Loucy (cell line): ENCODE measurements at regions not wholly inside any gene's neighbourhood (a gene's known extent, or its start where the extent isn't known, plus 50 kb on each side); places are given as distances from the start of the nearest gene placed in this dataset.

Experiments used
- H2AFZ ChIP-seq: fragments of 200-600 bp; sonication (generic); 2 replicates; pipeline ENCODE4 v1.6.0; 2016; ENCODE audit warnings: antibody characterized with exemption, mild to moderate bottlenecking, low read length, moderate library complexity
- H3F3A ChIP-seq: fragments of 200-600 bp; 2 replicates; pipeline ENCODE4 v1.6.0; 2016; ENCODE audit warnings: antibody characterized with exemption, low read depth, mild to moderate bottlenecking
- H3K27me3 ChIP-seq: fragments of 200-600 bp; sonication (generic); 2 replicates; pipeline ENCODE4 v1.6.1; 2014; ENCODE audit warnings: low read length, mild to moderate bottlenecking; ENCODE audit not compliant: insufficient read depth, poor library complexity, severe bottlenecking
- H3K36me3 ChIP-seq: fragments of 200-600 bp; sonication (generic); 2 replicates; pipeline ENCODE4 v1.6.1; 2016; ENCODE audit warnings: low read length; ENCODE audit not compliant: insufficient read depth
- H3K4me1 ChIP-seq: fragments of 200-600 bp; sonication (generic); 2 replicates; pipeline ENCODE4 v1.5.1; 2014; ENCODE audit warnings: low read length, mild to moderate bottlenecking; ENCODE audit not compliant: insufficient read depth, poor library complexity, severe bottlenecking
- H3K4me2 ChIP-seq: fragments of 200-600 bp; sonication (generic); 2 replicates; pipeline ENCODE4 v1.6.0; 2014; ENCODE audit warnings: antibody characterized with exemption, low read length, low read depth, mild to moderate bottlenecking; ENCODE audit not compliant: poor library complexity, severe bottlenecking
- H3K4me3 ChIP-seq: fragments of 200-600 bp; sonication (generic); 2 replicates; pipeline ENCODE4 v1.5.1; 2014; ENCODE audit warnings: low read length, mild to moderate bottlenecking, mixed read lengths; ENCODE audit not compliant: poor library complexity, severe bottlenecking
- H3K79me2 ChIP-seq: fragments of 200-600 bp; sonication (generic); 2 replicates; pipeline ENCODE4 v1.6.1; 2014; ENCODE audit warnings: low read length; ENCODE audit not compliant: insufficient read depth
- H3K9ac ChIP-seq: fragments of 200-600 bp; sonication (generic); 2 replicates; pipeline ENCODE4 v1.6.0; 2014; ENCODE audit warnings: mild to moderate bottlenecking, low read depth, low read length, moderate library complexity; ENCODE audit not compliant: poor library complexity, severe bottlenecking
- H3K9me2 ChIP-seq: fragments of 200-600 bp; sonication (generic); replicated peaks from 2 replicates; pipeline ENCODE4 v1.6.1; 2016; ENCODE audit warnings: low read depth, low read length, mixed read lengths
- H3K9me3 ChIP-seq: fragments of 200-600 bp; sonication (generic); 2 replicates; pipeline ENCODE4 v1.6.1; 2014; ENCODE audit warnings: mild to moderate bottlenecking, antibody characterized with exemption, low read length, low read depth; ENCODE audit not compliant: insufficient read depth
- H4K20me1 ChIP-seq: fragments of 200-600 bp; sonication (generic); 2 replicates; pipeline ENCODE4 v1.6.0; 2014; ENCODE audit warnings: antibody characterized with exemption, low read length, mild to moderate bottlenecking; ENCODE audit not compliant: insufficient read depth, poor library complexity, severe bottlenecking
- EZH2phosphoT487 ChIP-seq: fragments of 200-600 bp; IDR thresholded peaks from 2 replicates; pipeline ENCODE4 v1.6.1; 2018; ENCODE audit warnings: antibody characterized with exemption, mild to moderate bottlenecking, moderate library complexity, borderline replicate concordance
- TF ChIP-seq, protein P1 (sequence below): fragments of 200-600 bp; sonication (generic); conservative IDR thresholded peaks from 2 replicates; pipeline ENCODE4 v1.5.1; 2014; ENCODE audit warnings: mild to moderate bottlenecking, antibody characterized with exemption, low read length

DNA sequence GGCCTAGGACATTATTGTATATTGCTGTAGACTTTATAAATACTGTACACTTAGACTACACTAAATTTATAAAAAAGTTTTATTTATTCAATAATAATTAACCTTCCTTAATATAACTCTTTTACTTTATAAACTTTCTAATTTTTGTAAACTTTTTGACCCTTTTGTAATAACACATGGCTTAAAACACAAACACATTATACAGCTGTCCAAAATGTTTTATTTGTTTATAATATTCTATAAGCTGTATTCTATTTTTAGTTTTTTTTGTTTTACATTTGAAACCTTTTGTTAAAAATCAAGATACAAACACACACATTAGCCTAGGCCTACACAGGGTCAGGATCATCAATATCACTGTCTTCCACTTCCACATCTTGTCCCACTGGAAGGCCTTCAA is 190.0 kb downstream of the BMP4 start:
- Histone ChIP-seq H3K4me3 (no peak overlapping the region), H3K4me2 (no peak overlapping the region), H3K36me3 (no peaks in the 10 kb centered on the region), H2AFZ (no peak overlapping the region), H4K20me1 (no peaks in the 10 kb centered on the region), H3K9me2 (no peaks in the 10 kb centered on the region), H3K27me3 (no peaks in the 10 kb centered on the region), H3K79me2 (no peaks in the 10 kb centered on the region), H3K4me1 (no peaks in the 10 kb centered on the region), H3K9ac (no peak overlapping the region), H3F3A (no peaks in the 10 kb centered on the region), H3K9me3 (no peaks in the 10 kb centered on the region)
- TF ChIP-seq, protein P1, sequence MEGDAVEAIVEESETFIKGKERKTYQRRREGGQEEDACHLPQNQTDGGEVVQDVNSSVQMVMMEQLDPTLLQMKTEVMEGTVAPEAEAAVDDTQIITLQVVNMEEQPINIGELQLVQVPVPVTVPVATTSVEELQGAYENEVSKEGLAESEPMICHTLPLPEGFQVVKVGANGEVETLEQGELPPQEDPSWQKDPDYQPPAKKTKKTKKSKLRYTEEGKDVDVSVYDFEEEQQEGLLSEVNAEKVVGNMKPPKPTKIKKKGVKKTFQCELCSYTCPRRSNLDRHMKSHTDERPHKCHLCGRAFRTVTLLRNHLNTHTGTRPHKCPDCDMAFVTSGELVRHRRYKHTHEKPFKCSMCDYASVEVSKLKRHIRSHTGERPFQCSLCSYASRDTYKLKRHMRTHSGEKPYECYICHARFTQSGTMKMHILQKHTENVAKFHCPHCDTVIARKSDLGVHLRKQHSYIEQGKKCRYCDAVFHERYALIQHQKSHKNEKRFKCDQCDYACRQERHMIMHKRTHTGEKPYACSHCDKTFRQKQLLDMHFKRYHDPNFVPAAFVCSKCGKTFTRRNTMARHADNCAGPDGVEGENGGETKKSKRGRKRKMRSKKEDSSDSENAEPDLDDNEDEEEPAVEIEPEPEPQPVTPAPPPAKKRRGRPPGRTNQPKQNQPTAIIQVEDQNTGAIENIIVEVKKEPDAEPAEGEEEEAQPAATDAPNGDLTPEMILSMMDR, result no peak
- TF ChIP-seq EZH2phosphoT487, result no peak

DNA sequence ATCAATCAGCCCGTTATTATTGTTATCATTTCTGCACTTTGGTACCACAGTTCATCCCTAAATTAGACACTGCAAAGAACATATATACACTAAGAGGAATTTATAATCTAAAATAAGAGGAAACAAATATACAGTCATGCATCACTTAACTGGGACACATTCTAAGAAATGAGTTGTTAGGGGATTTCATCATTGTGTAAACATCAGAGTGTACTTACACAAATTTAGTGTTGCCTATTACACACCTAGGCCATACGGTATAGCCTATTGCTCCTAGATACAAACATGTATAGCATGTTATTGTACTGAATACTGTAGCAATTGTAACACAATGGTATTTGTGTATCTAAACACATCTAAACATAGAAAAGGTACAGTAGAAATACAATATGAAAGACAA is 190.5 kb downstream of the BMP4 start:
- no peaks in the 10 kb centered on the region for H4K20me1 ChIP-seq
- H3K79me2 ChIP-seq, result no peaks in the 10 kb centered on the region
- H3K9me2 ChIP-seq, result no peaks in the 10 kb centered on the region
- no peak overlapping the region for H3K9ac ChIP-seq
- H3K27me3 ChIP-seq, result no peaks in the 10 kb centered on the region
- no peaks in the 10 kb centered on the region for H3K4me1 ChIP-seq
- H3F3A ChIP-seq, result no peaks in the 10 kb centered on the region
- no peaks in the 10 kb centered on the region for H3K36me3 ChIP-seq
- H3K4me2 ChIP-seq, result no peak overlapping the region
- no peak overlapping the region for H2AFZ ChIP-seq
- no peak overlapping the region for H3K4me3 ChIP-seq
- no peaks in the 10 kb centered on the region for H3K9me3 ChIP-seq
- no peak for TF ChIP-seq EZH2phosphoT487
- TF ChIP-seq, protein P1, result no peak

DNA sequence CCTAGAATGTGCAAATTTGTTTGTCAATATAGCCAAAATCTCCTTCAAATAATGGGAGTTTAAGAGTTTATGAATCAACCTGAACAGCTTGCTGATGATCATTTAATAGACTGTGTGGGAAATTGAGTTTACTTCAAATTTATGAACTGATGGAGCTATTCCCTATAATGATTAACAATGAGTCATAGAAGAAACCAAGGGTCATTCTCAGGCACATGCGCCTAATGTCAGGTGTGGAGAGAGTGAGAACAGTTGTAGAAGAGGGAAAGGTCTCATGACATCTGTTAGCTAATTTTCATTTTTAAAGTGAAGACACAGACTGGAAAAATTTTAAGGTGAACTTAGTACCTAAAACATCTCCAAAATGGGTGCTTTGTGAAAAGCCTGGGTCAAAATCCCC is 191.8 kb downstream of the BMP4 start:
- H3K4me2 ChIP-seq, result no peak overlapping the region

More for the DNA sequence above, 191.8 kb downstream of the BMP4 start:
- H2AFZ ChIP-seq, result no peak overlapping the region
- TF ChIP-seq, protein P1, result no peak
- TF ChIP-seq EZH2phosphoT487, result no peak
- H3K4me1 ChIP-seq, result no peaks in the 10 kb centered on the region
- no peaks in the 10 kb centered on the region for H3K27me3 ChIP-seq
- H3K36me3 ChIP-seq, result no peaks in the 10 kb centered on the region
- no peak overlapping the region for H3K4me3 ChIP-seq
- no peaks in the 10 kb centered on the region for H3K79me2 ChIP-seq
- H3F3A ChIP-seq, result no peaks in the 10 kb centered on the region
- no peaks in the 10 kb centered on the region for H4K20me1 ChIP-seq
- no peaks in the 10 kb centered on the region for H3K9me2 ChIP-seq
- no peak overlapping the region for H3K9ac ChIP-seq
- no peaks in the 10 kb centered on the region for H3K9me3 ChIP-seq
